Right lobe of liver (tissue), 6 donors: ENCODE measurements at regions not wholly inside any gene's neighbourhood (a gene's known extent, or its start where the extent isn't known, plus 50 kb on each side); places are given as distances from the start of the nearest gene placed in this dataset.
A peak's percentile ranks its signal among the peaks of the same experiment; 100 is the strongest.
"Not testable (repeated sequence)": the region's sequence is repeated elsewhere in the genome, so short reads cannot be mapped to it uniquely, and the experiment has no call there.

Source experiments
- ATAC-seq, 4 donors: fragments of 200-7000 bp; cut with Tn5 transposase; one replicate each; pipeline ENCODE4 v1.9.1; 2020; ENCODE audit warnings: mild to moderate bottlenecking in 4 of 4, moderate library complexity in 4 of 4
- DNase-seq, 3 donors: peaks; one replicate each; pipeline ENCODE4 v3.0.0-alpha.2; 2020
- H3K27ac ChIP-seq, 3 donors: fragments of 200-600 bp; one replicate each; pipeline ENCODE4 v1.8.0; 2022
- H3K27me3 ChIP-seq, 2 donors: fragments of 200-600 bp; one replicate each; pipeline ENCODE4 v1.8.0; 2022
- H3K36me3 ChIP-seq, 4 donors: fragments of 200-600 bp; sonication (generic) in 1 of 4; one replicate each; pipeline versions ENCODE4 v1.5.1 to v1.8.0; 2017 to 2022; ENCODE audit warnings: control low read depth in 1 of 4
- H3K4me1 ChIP-seq, 4 donors: fragments of 200-600 bp; sonication (generic) in 1 of 4; one replicate each; pipeline versions ENCODE4 v1.5.1 to v1.8.0; 2017 to 2022; ENCODE audit warnings: control low read depth in 1 of 4
- H3K4me3 ChIP-seq, 3 donors: fragments of 200-600 bp; one replicate each; pipeline ENCODE4 v1.8.0; 2022
- H3K9me3 ChIP-seq, 4 donors: fragments of 200-600 bp; sonication (generic) in 1 of 4; one replicate each; pipeline versions ENCODE4 v1.5.1 to v1.8.0; 2017 to 2022; ENCODE audit warnings: control low read depth in 1 of 4
- POLR2A ChIP-seq: fragments of 450-650 bp; IDR thresholded peaks from one replicate; pipeline ENCODE4 v1.6.1; 2017; ENCODE audit warnings: antibody characterized with exemption, mild to moderate bottlenecking
- WGBS: methylation state at CpG from one replicate; pipeline ENCODE4 v1.1.6; 2018; ENCODE audit warnings: low coverage, low lambda C conversion rate; ENCODE audit not compliant: insufficient coverage; ENCODE audit errors: missing lambda C conversion rate; 5-methylcytosine and 5-hydroxymethylcytosine counted together
- intact Hi-C, 2 donors: fragments of 100-400 bp; cut with DNase I; formaldehyde crosslinking; loops; one replicate each; pipeline versions ENCODE4 v1.11.2 to v1.14.1; 2022
- small RNA-seq, 2 experiments: library from RNA; depleted of rRNA; stranded (forward); fragments of <200 nt; gene quantifications; one replicate each; pipeline ENCODE3, GENCODE V24; 2016
- TF ChIP-seq, protein P1 (sequence below), 4 donors: fragments of 200-600 bp in 3 of 4; fragments of 450-650 bp in 1 of 4; IDR thresholded peaks; one replicate each; pipeline versions ENCODE4 v1.5.1 to v1.8.0; 2016 to 2022; ENCODE audit warnings: antibody characterized with exemption in 4 of 4, mild to moderate bottlenecking in 2 of 4
- donor health status: DM: no; HTN: yes; CAD: no.
- donor health status: DM: no; HTN: no; CAD: no.
- donor health status: DM: no; HTN: no; CAD: no.
- donor health status: DM: no; HTN: yes; CAD: no.
- donor health status: DM: no; HTN: yes; CAD: no.

DNA sequence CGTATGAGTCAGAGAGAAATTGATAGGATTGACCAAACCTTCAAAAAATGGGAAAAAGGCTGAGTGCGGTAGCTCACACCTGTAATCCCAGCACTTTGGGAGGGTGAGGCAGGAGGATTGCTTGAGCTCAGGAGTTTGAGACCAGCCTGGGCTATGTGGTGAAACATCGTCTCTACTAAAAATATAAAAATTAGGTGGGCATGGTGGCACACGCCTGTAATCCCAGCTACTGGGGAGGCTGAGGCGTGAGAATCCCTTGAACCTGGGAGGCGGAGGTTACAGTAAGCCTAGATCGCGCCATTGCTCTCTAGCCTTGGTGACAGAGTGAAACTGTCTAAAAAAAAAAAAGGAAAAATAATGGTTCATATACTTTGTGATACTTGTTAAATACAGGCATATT is 59.9 kb upstream of the TPTE start:
- peak in 1 of 3 donors; percentile 55 for DNase-seq

DNA sequence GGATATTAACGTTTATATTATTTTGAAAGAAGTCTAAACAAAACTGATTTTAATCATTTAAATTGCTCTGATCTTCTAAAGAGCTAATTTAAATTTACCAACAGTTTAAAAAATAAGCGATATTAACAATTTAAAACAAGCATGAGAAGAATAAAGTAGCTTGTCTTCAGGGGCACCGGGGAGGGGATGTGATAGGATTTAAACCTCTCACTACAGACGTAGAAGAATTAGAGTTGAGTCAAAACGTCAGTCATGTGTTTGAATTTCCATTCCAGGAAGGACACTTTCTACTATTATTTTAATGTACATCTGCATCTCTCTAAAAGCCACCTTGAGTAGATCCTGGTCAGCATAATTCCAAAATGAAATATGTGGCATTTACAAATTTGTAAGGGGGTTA is 58.2 kb upstream of the TPTE start:
- H3K27ac ChIP-seq: no peak overlapping the region
- H3K27me3 ChIP-seq: no peaks in the 10 kb centered on the region
- TF ChIP-seq POLR2A: no peak
- TF ChIP-seq, protein P1, sequence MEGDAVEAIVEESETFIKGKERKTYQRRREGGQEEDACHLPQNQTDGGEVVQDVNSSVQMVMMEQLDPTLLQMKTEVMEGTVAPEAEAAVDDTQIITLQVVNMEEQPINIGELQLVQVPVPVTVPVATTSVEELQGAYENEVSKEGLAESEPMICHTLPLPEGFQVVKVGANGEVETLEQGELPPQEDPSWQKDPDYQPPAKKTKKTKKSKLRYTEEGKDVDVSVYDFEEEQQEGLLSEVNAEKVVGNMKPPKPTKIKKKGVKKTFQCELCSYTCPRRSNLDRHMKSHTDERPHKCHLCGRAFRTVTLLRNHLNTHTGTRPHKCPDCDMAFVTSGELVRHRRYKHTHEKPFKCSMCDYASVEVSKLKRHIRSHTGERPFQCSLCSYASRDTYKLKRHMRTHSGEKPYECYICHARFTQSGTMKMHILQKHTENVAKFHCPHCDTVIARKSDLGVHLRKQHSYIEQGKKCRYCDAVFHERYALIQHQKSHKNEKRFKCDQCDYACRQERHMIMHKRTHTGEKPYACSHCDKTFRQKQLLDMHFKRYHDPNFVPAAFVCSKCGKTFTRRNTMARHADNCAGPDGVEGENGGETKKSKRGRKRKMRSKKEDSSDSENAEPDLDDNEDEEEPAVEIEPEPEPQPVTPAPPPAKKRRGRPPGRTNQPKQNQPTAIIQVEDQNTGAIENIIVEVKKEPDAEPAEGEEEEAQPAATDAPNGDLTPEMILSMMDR (IDR thresholded peaks at IDR 0.05): no peak
- no peaks in the 10 kb centered on the region for H3K9me3 ChIP-seq
- ATAC-seq: no peak
- no peaks in the 10 kb centered on the region for H3K36me3 ChIP-seq
- no peaks in the 10 kb centered on the region for H3K4me1 ChIP-seq
- 18% methylated on average over 5 of the region's 5 CpGs for WGBS
- intact Hi-C loops: no loop called here
- no peak for DNase-seq
- H3K4me3 ChIP-seq: no peak overlapping the region

More for the DNA sequence above, 59.9 kb upstream of the TPTE start:
- 41% methylated on average over 8 of the region's 8 CpGs for WGBS
- H3K9me3 ChIP-seq, H3K27me3 ChIP-seq, H3K36me3 ChIP-seq, H3K4me3 ChIP-seq, H3K27ac ChIP-seq, H3K4me1 ChIP-seq, intact Hi-C loops, ATAC-seq: not testable (repeated sequence)

DNA sequence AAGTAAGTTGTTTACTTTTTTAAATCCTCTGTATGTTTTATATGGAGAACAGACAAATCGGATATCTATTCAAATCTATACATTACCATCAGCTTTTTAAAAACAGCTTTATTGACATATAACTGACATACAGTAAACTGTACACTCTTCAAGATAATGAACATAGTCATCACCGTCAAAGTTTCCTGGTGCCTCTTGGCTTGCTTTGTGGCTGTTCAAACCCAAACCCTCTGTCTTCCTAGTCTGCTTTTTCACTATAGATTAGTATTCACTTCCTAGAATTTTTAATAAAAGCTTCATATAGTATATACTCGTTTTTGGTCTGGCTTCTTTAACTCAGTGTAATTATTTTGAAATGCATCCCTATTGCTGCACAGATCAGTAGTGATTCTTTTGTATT is 56.4 kb upstream of the TPTE start:
- Histone ChIP-seq H3K4me1 (no peaks in the 10 kb centered on the region), H3K36me3 (no peaks in the 10 kb centered on the region), H3K4me3 (no peak overlapping the region), H3K9me3 (no peaks in the 10 kb centered on the region), H3K27ac (no peak overlapping the region), H3K27me3 (no peaks in the 10 kb centered on the region)
- 19% methylated on average over 3 of the region's 3 CpGs for WGBS
- TF ChIP-seq POLR2A: no peak
- TF ChIP-seq, protein P1 (IDR thresholded peaks at IDR 0.05): no peak
- DNase-seq: no peak
- ATAC-seq: peak in 1 of 4 donors; percentile 2
- intact Hi-C loops: no loop called here

DNA sequence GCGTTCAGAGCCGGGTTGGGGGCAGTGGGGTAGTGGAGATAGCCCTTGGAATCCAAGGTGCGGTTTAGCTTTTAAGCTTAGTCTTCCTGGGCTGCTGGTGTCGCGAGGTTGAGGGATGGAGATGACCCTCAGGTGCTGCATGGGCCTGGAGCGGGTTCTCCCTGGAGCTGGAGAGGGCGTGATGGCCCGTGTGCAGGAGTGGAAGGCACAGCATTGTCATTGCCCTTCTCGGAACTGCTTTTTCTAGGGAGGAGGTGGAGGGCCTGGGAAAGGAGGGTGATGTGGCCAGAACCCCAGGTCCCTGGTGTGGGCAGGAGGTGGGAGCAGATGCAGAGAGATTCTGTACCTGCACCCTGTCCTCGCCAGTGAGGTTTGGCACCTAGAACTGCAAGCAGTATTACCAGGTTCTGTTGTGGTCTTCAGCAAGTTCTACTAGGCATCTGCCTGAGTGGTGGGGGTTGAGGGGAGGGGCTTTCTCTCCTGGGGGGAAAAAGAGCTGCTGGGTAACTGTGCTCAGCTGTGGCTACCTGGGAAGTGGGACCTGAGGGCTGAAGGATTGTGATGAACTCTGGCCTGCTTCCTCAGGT is 55.8 kb upstream of the TPTE start:
- H3K9me3 ChIP-seq, H3K36me3 ChIP-seq, intact Hi-C loops, H3K27me3 ChIP-seq, H3K4me1 ChIP-seq, H3K4me3 ChIP-seq, H3K27ac ChIP-seq: not testable (repeated sequence)
- peak; percentile 15 to 62 (median 38) for ATAC-seq
- DNase-seq: peak in 2 of 3 donors; percentile 38 to 70
- 38% methylated on average over 10 of the region's 10 CpGs for WGBS

DNA sequence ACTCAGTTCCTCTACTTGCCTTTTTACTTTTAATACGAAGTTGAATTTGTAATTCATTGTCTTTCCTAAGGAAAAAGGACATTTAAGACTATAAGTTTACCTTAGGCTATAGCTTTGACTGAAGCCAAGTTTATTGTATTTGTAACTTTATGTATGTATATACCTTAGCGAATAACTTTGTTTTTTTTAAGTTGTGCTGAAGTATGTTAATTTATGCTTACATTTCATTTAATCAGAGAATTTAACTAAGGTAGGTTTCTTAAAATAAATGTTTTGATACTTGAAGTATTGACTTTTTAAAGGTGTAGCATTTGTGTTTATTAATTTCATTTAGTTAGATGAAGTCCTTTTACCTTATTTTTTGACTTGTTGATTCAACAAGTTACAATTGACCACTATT is 55.2 kb upstream of the TPTE start:
- no peak for DNase-seq
- Histone ChIP-seq H3K4me1 (no peaks in the 10 kb centered on the region), H3K9me3 (no peaks in the 10 kb centered on the region), H3K27ac (no peak overlapping the region), H3K4me3 (no peak overlapping the region), H3K27me3 (no peaks in the 10 kb centered on the region), H3K36me3 (no peaks in the 10 kb centered on the region)
- intact Hi-C loops: no loop called here
- 11% methylated on average over 2 of the region's 2 CpGs for WGBS
- ATAC-seq: no peak
- no peak for TF ChIP-seq POLR2A
- TF ChIP-seq, protein P1 (IDR thresholded peaks at IDR 0.05): no peak

Small RNAs in the stretch of these regions (small RNA-seq; reads per million reads assigned to genes)
- gene AF254983.2: 0 reads per million in 2 experiments
